HL-60 (cell line): ENCODE measurements at regions not wholly inside any gene's neighbourhood (a gene's known extent, or its start where the extent isn't known, plus 50 kb on each side); places are given as distances from the start of the nearest gene placed in this dataset.

Source experiments
- DNase-seq, 2 experiments: peaks; one replicate each; pipeline ENCODE4 v3.0.0-alpha.2; 2010 to 2020; ENCODE audit warnings: low read depth in 1 of 2, low spot score in 1 of 2
- H3K27ac ChIP-seq: fragments of 250-450 bp; sonication (Bioruptor Pico); replicated peaks from 2 replicates; pipeline ENCODE4 v1.5.1; 2020; ENCODE audit warnings: mild to moderate bottlenecking, moderate library complexity
- H3K27me3 ChIP-seq: fragments of 250-450 bp; sonication (Bioruptor Pico); 2 replicates; pipeline ENCODE4 v1.5.1; 2021; ENCODE audit warnings: mild to moderate bottlenecking, moderate library complexity; ENCODE audit not compliant: insufficient read depth, poor library complexity, severe bottlenecking
- H3K4me3 ChIP-seq: replicated peaks from 2 replicates; pipeline ENCODE4 v1.5.1; 2011; ENCODE audit warnings: mild to moderate bottlenecking, control low read depth, low read length; ENCODE audit not compliant: insufficient read depth
- CTCF ChIP-seq: IDR thresholded peaks from one replicate; pipeline ENCODE4 v1.5.1; 2011; ENCODE audit warnings: low read length, control low read depth, inconsistent platforms; ENCODE audit not compliant: insufficient read depth
- GABPA ChIP-seq: IDR thresholded peaks from 2 replicates; pipeline ENCODE4 v1.6.1; 2012; ENCODE audit warnings: low read depth
- POLR2AphosphoS5 ChIP-seq: IDR thresholded peaks from 2 replicates; pipeline ENCODE4 v1.6.1; 2012; ENCODE audit warnings: low read depth
- REST ChIP-seq: IDR thresholded peaks from 2 replicates; pipeline ENCODE4 v1.6.1; 2012; ENCODE audit warnings: low read depth; ENCODE audit not compliant: insufficient replicate concordance
- SPI1 ChIP-seq: IDR thresholded peaks from 2 replicates; pipeline ENCODE4 v1.6.1; 2012; ENCODE audit warnings: low read depth, mild to moderate bottlenecking, borderline replicate concordance

- Histone ChIP-seq H3K27me3 (no peaks in the 10 kb centered on the region), H3K27ac (no peak overlapping the region), H3K4me3 (no peak overlapping the region)
- no peak for TF ChIP-seq POLR2AphosphoS5
- no peak for TF ChIP-seq SPI1
- no peak for TF ChIP-seq CTCF
- no peak for TF ChIP-seq GABPA
- TF ChIP-seq REST: no peak
- no peak for DNase-seq
Observed at GRCh38 chr4:129322920-129323319, 227.0 kb downstream of the C4orf33 start.

- Histone ChIP-seq H3K27ac (no peak overlapping the region), H3K4me3 (no peak overlapping the region), H3K27me3 (no peaks in the 10 kb centered on the region)
- no peak for DNase-seq
- TF ChIP-seq REST (no peak), POLR2AphosphoS5 (no peak), SPI1 (no peak), GABPA (no peak), CTCF (no peak)
Observed at GRCh38 chr4:129323658-129324057, 227.7 kb downstream of the C4orf33 start.

- Histone ChIP-seq H3K27me3 (no peaks in the 10 kb centered on the region), H3K27ac (peak overlapping the region; percentile 69), H3K4me3 (no peak overlapping the region)
- DNase-seq: peak in 1 of 2 experiments; percentile 39
- TF ChIP-seq SPI1 (no peak), POLR2AphosphoS5 (no peak), CTCF (no peak)
Observed at GRCh38 chr4:129326571-129327460, 230.9 kb downstream of the C4orf33 start.
